Small intestine (tissue), 7 donors: ENCODE measurements at regions not wholly inside any gene's neighbourhood (a gene's known extent, or its start where the extent isn't known, plus 50 kb on each side); places are given as distances from the start of the nearest gene placed in this dataset.

Source experiments
- DNase-seq, 2 donors: peaks; one replicate each; pipeline versions ENCODE4 v3.0.0 to v3.0.0-alpha.2; 2013
- FAIRE-seq: peaks from 2 replicates; lab custom pipeline; 2012; peaks lifted over from hg19 to GRCh38; lab: Jason Lieb, UNC
- H3K27ac ChIP-seq, 3 donors: one replicate each; pipeline ENCODE4 v1.5.1; 2013; ENCODE audit warnings: low read length in 2 of 3, mild to moderate bottlenecking in 2 of 3, control low read depth in 1 of 3, inconsistent platforms in 1 of 3, low read depth in 1 of 3, moderate library complexity in 1 of 3
- H3K27me3 ChIP-seq, 3 donors: one replicate each; pipeline ENCODE4 v1.6.1; 2013; ENCODE audit warnings: low read length in 3 of 3, inconsistent platforms in 1 of 3; ENCODE audit not compliant: control insufficient read depth in 3 of 3, insufficient read depth in 3 of 3
- H3K36me3 ChIP-seq, 3 donors: one replicate each; pipeline ENCODE4 v1.6.1; 2013; ENCODE audit warnings: low read length in 3 of 3, inconsistent platforms in 1 of 3, low read depth in 1 of 3, mild to moderate bottlenecking in 1 of 3, moderate library complexity in 1 of 3; ENCODE audit not compliant: control insufficient read depth in 3 of 3, insufficient read depth in 2 of 3
- H3K4me1 ChIP-seq, 3 donors: one replicate each; pipeline ENCODE4 v1.6.1; 2013; ENCODE audit warnings: low read length in 2 of 3, inconsistent platforms in 1 of 3, low read depth in 1 of 3, mild to moderate bottlenecking in 1 of 3, moderate library complexity in 1 of 3; ENCODE audit not compliant: control insufficient read depth in 3 of 3, insufficient read depth in 2 of 3
- H3K4me3 ChIP-seq, 3 donors: one replicate each; pipeline ENCODE4 v1.5.1; 2013; ENCODE audit warnings: low read length in 3 of 3, control low read depth in 1 of 3, inconsistent platforms in 1 of 3, low read depth in 1 of 3, mild to moderate bottlenecking in 1 of 3, moderate library complexity in 1 of 3
- H3K9me3 ChIP-seq, 2 donors: one replicate each; pipeline ENCODE4 v1.6.1; 2013; ENCODE audit warnings: low read depth in 1 of 2, low read length in 1 of 2; ENCODE audit not compliant: control insufficient read depth in 2 of 2, insufficient read depth in 1 of 2
- WGBS, 3 donors: extraction: QIAGEN DNeasy Blood & Tissue Kit; methylation state at CpG; one replicate each; pipeline ENCODE4 v1.1.7; 2013; 5-methylcytosine and 5-hydroxymethylcytosine counted together
- donor health status: healthy with polysubstance abuse.
- donor health status: control.
- donor health status: control.
- donor health status: Bipolar disorder and iron deficiency.
- donor health status: healthy.

DNA sequence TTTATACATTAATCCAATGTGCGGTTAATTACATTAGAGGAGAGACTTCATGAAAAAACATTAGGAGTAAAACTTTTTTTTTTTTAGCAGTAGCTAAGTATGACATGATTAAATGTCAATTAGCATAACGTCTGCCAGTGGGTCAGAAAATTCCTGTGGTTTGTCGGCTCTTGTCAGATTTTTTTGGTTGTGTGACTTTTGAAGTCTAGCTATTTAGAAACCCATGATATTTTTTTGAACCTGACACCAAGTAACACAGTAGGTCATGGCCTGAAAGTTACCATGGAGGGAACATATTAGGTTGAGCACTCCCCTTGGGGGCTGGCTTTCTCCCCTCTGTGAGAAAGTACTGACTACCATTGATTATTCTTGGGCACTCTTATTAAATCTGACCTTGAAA lies 84.8 kb upstream of the ALDH1A1 start:
- DNase-seq: no peak
- Histone ChIP-seq H3K36me3 (no peaks in the 10 kb centered on the region), H3K27me3 (no peaks in the 10 kb centered on the region), H3K9me3 (no peaks in the 10 kb centered on the region), H3K27ac (no peak overlapping the region), H3K4me1 (peaks cover 0 to 2% (median 0%) of the 10 kb centered on the region in 3 donors), H3K4me3 (no peak overlapping the region)
- no peak for FAIRE-seq
- 76 to 79% (median 77%) methylated on average over 3 of the region's 3 CpGs for WGBS, 3 donors

GRCh38 chr9:73034962-73035361 lies 82.1 kb upstream of the ALDH1A1 start:
- Histone ChIP-seq H3K4me1 (peaks cover 0 to 2% (median 0%) of the 10 kb centered on the region in 3 donors), H3K4me3 (no peak overlapping the region), H3K9me3 (no peaks in the 10 kb centered on the region), H3K27ac (no peak overlapping the region), H3K27me3 (no peaks in the 10 kb centered on the region), H3K36me3 (no peaks in the 10 kb centered on the region)
- FAIRE-seq: no peak
- DNase-seq: no peak
- WGBS, 3 donors: 88 to 95% (median 93%) methylated on average over 2 of the region's 2 CpGs

- H3K9me3 ChIP-seq: no peaks in the 10 kb centered on the region
- no peaks in the 10 kb centered on the region for H3K36me3 ChIP-seq
- FAIRE-seq (no peak), DNase-seq (no peak)
- no peak overlapping the region for H3K27ac ChIP-seq
- H3K27me3 ChIP-seq: no peaks in the 10 kb centered on the region
- no peak overlapping the region for H3K4me3 ChIP-seq
- no peaks in the 10 kb centered on the region for H3K4me1 ChIP-seq
- WGBS, 3 donors: 69 to 89% (median 79%) methylated on average over 1 of the region's 1 CpG
Measured at GRCh38 chr9:73031350-73031749, 78.5 kb upstream of the ALDH1A1 start.

DNA sequence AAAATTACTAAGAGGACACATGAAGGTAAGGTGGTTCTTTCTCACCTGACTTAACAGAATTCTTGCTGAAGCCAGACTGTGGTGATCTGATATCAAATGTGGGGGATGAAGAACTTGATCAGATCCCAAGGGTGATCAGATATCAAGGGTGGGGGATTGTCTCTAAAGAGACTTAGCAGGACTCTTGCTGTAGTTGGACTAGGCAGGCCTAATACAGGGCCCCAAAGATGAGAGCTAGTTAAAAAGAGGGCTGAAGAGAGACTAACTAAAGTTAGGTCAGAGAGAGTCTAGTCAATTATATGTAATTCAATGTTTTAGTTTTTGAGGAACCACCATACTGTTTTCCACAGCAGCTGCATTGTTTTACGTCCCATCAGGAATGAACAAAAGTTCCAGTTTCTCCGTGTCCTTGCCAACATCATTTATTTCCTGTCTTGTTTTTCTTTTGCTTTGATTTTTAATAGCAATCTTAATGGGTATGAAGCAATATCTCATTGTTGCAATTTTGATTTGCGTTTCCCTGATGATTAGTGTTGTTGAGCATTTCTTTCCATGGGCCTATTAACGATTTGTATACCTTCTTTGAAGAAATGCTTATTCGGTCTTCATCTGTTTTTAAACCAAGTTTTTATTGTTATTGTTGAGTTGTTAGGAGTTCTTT lies 77.6 kb upstream of the ALDH1A1 start:
- FAIRE-seq (no peak), DNase-seq (no peak)
- Histone ChIP-seq H3K36me3 (no peaks in the 10 kb centered on the region), H3K27ac (no peak overlapping the region), H3K9me3 (no peaks in the 10 kb centered on the region), H3K4me1 (no peaks in the 10 kb centered on the region), H3K27me3 (no peaks in the 10 kb centered on the region), H3K4me3 (no peak overlapping the region)
- WGBS, 3 donors: 73 to 92% (median 86%) methylated on average over 5 of the region's 5 CpGs

DNA sequence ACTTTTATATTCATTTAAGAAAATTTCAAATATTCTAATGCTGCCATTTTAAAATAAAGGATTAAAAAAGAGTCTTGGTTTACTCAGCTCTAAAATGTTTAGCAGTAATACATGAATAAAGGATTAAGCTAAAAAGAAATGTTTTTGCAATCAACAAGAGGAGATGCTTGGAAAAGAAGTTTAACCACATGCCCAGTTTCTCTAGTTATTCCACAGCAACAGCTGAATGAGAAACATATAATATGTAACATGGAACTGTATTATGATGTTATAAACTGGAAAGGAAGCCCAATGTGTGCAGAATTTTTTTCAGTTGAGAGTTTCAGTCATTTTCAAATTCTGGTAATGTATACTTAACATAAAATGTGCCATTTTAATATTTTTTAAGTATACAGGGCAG lies 76.5 kb upstream of the ALDH1A1 start:
- H3K27ac ChIP-seq: no peak overlapping the region
- no peak overlapping the region for H3K4me3 ChIP-seq
- H3K9me3 ChIP-seq: no peaks in the 10 kb centered on the region
- no peaks in the 10 kb centered on the region for H3K4me1 ChIP-seq
- no peak for FAIRE-seq
- H3K36me3 ChIP-seq: no peaks in the 10 kb centered on the region
- H3K27me3 ChIP-seq: no peaks in the 10 kb centered on the region
- no peak for DNase-seq

DNA sequence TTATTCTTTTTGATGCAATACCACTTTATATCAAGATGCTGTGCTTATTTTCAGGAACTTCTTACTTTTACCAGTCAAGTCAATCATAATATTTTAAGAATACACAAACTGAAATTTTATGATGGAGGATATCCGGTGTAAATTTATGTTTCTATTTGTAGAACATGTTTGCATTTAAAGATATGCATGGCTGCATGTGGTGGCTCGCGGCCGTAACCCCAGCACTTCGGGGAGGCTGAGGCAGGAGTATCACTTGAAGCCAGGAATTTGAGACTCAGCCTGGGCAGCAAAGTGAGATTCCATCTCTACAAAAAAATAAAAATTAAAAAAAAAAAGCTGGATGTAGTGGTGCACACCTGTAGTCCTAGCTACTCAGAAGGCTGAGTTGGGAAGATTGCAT lies 73.5 kb upstream of the ALDH1A1 start:
- no peak overlapping the region for H3K4me3 ChIP-seq
- no peak for FAIRE-seq

DNA sequence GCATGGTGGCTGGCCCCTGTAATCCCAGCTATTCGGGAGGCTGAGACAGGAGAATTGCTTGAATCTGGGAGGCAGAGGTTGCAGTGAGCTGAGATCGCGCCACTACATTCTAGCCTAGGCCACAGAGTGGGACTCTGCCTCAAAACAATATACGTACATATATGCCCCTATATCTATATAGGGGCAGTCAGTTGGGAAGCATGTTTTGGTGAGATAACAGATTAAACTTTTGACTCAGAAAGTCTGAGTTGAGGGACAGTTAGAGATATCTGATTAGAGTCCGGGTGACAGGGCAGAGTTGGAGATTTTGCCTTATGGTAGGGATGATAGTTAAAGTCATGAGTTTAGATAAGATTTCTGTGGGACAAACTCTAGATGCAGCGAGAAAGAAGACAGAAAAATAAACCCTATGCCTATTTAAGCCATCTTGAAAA lies 71.8 kb upstream of the ALDH1A1 start:
- H3K4me3 ChIP-seq: no peak overlapping the region
- no peaks in the 10 kb centered on the region for H3K9me3 ChIP-seq
- H3K4me1 ChIP-seq: no peaks in the 10 kb centered on the region
- no peaks in the 10 kb centered on the region for H3K36me3 ChIP-seq
- WGBS, 3 donors: 90 to 93% (median 91%) methylated on average over 6 of the region's 6 CpGs
- H3K27ac ChIP-seq: no peak overlapping the region
- no peak for FAIRE-seq
- no peak for DNase-seq
- H3K27me3 ChIP-seq: no peaks in the 10 kb centered on the region

More for the DNA sequence above, 73.5 kb upstream of the ALDH1A1 start:
- WGBS, 3 donors: 81 to 94% (median 83%) methylated on average over 5 of the region's 5 CpGs
- no peak for DNase-seq
- no peaks in the 10 kb centered on the region for H3K4me1 ChIP-seq
- H3K27ac ChIP-seq: no peak overlapping the region
- no peaks in the 10 kb centered on the region for H3K9me3 ChIP-seq
- H3K27me3 ChIP-seq: no peaks in the 10 kb centered on the region
- no peaks in the 10 kb centered on the region for H3K36me3 ChIP-seq

- DNase-seq (peak; percentile 75 to 82), FAIRE-seq (peak; percentile 47)
- Histone ChIP-seq H3K4me1 (no peaks in the 10 kb centered on the region), H3K4me3 (no peak overlapping the region), H3K36me3 (no peaks in the 10 kb centered on the region), H3K9me3 (peaks cover 0 to 3% of the 10 kb centered on the region in 2 donors), H3K27me3 (no peaks in the 10 kb centered on the region), H3K27ac (no peak overlapping the region)
- WGBS, 3 donors: 3 to 12% (median 4%) methylated on average over 7 of the region's 7 CpGs
Measured at GRCh38 chr9:73023025-73023541, 70.2 kb upstream of the ALDH1A1 start.

- FAIRE-seq (no peak), DNase-seq (no peak)
- Histone ChIP-seq H3K27ac (no peak overlapping the region), H3K9me3 (peaks cover 0 to 3% of the 10 kb centered on the region in 2 donors), H3K36me3 (no peaks in the 10 kb centered on the region), H3K4me3 (no peak overlapping the region), H3K27me3 (no peaks in the 10 kb centered on the region), H3K4me1 (no peaks in the 10 kb centered on the region)
- WGBS, 3 donors: 61 to 68% (median 67%) methylated on average over 2 of the region's 2 CpGs
Measured at GRCh38 chr9:73022353-73022752, 69.5 kb upstream of the ALDH1A1 start.
